Activated CD4-positive, alpha-beta T cell treated with anti-CD3 and anti-CD28 coated beads, Interleukin-2, Interleukin-4, amounts not matched to agents 100 ng/mL and 50 ng/mL, durations not matched to agents 16 hours and 8 hours (primary cell): ENCODE measurements at regions not wholly inside any gene's neighbourhood (a gene's known extent, or its start where the extent isn't known, plus 50 kb on each side); places are given as distances from the start of the nearest gene placed in this dataset.
"Not testable (repeated sequence)": the region's sequence is repeated elsewhere in the genome, so short reads cannot be mapped to it uniquely, and the experiment has no call there.

Source experiments
- DNase-seq: peaks from one replicate; pipeline ENCODE4 v3.0.0-alpha.2; 2020; ENCODE audit warnings: low spot score

DNA sequence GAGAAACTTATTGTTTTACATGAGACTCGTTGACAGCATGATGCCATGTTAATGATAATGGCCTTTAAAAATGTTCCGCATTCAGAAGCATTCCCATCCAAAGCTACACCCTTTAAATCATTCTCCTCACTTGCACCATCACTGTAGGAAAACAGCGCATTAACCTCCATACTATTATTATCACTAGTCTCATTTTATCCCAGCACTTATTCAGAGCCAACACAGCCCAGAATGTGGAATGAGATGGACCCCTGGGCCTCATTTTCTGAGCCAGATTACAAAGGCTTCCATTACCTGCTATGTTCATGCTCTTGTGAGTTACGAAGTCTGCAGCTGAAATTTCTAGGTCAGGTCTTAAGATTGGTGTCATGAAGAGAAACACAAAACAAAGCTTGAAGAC, 159.4 kb downstream of the HS3ST3A1 start:
- no peak for DNase-seq

DNA sequence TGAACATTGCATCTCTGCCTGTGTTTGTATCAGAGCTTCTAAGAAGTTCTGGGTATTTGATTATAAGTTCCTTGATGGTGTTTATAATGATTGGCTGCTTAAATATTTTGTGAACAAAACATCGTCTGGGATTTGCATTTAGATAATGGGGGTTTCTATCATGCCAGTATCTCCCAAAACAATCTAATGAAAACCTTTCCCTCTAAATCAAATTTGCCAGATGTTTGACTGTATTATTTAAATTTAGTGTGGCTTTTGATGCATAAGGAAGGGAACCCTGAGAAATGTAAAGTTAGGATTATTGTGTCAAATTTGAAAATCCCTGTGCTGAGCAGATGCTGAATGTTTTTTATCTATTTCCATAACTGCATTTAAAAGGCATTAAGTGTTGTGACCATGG, 159.9 kb downstream of the HS3ST3A1 start:
- DNase-seq = no peak

DNA sequence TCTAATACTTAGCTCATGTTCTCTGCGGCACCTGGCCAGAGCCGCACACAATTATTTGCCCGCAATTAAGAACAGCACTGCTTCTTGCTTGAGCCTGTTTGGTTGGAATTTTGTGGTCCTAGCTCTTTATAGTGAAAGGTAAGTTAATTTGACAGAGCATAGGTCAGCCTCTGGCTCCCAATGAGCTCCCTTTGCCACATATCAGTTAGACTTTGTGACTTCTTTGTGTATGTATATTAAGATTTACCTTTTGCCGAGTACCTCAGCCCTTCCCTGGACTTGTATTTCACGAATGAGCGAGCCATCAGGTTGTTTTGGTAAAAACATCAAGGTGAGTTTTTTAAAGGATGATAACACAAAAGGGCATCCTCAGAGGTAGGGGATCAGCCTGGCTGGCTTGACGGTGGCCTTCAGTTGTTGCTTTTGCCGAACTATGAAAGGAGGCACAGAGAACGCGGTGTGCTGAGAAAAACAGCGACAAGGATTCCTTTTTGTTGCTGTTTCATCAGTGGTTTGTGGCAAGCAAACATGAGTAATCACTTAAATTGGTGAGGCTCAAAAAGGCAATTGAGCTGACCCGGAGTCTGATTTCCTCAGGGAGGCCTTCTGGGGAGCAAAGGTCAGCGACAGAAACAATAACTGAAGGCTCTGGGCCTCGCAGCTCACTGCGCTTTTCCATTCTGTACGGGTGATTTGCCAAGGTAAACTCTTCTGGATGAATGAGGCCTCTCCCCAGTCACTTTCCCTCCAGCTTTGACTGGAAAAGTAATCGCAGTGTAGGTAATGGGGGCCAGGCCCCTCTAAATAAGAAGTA, 163.6 kb downstream of the HS3ST3A1 start:
- DNase-seq = no peak

DNA sequence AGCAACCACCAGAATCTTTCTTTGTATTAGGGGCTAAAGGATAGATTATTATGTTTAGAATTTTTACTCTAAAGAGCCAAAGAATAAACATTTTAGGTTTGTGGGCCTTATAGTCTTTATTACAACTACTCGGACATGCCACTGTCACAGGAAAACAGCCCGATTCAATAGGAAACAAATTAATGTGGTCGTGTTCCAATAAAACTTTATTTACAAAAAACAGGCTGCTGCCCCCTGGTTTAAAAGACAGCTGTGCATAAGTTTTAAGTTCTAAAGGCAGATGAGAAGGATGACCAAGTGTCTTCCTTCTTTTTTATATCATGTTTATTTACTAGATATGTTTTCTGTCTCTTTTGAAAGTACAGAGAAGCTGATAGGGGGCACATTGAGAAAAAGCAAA, 166.5 kb downstream of the HS3ST3A1 start:
- DNase-seq = no peak

DNA sequence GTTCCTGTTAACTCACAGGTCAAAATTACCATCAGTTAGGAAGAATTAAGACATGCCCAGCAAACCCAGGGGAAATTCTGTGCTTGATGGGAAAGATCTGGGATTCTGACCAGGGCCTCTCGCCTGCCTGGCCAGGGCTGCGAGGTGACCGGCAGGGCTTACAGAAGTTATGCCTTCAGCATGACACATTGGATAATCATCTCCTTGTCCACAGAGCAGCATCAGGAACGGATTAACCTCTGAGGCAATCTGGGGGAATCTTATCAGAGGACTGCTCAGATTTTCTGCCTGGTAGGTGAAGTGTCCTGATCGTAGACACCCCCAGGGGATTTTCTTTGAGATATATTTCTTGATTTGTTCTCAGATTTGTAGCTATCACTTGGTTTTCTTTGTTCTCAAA, 172.5 kb downstream of the HS3ST3A1 start:
- no peak for DNase-seq

DNA sequence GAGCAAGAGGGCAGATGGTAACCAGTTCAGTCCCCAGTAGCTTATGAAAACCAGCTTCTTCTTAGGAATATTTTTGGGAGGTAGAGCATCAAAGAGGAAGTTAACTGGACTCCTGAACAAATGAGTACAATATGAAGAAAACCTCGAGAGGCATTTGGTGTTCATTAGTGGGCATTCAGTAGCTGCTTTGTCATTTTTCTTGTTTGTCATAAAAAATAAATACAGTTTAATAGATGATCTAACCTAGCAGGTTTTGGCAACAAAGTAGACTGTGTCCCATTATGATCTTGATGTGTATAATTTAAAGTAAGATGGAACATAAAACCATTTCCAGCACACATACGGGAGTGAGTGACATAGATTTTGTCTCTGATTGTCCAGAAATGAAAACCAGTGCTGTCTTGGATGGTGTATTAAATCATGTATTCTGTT, 173.1 kb downstream of the HS3ST3A1 start:
- DNase-seq = no peak

DNA sequence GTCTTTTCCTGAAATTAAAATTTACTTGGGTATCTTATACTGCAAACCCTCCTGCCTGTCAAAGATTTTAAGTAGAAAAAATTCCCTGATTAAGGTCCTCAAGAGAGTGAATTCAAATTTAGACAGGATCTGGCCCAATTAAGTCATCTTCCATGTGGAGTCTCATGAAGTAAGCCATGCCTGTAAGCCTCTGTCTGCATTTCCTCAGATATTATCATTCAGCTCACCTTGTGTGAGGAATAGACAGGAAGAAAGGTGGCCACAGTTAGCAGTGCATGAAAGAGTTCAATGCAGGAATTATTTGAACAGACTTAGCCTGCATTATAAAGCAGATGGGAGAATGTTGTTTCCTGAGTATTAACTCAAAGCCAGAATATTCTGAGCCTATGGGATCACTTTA, 174.7 kb downstream of the HS3ST3A1 start:
- DNase-seq = no peak

DNA sequence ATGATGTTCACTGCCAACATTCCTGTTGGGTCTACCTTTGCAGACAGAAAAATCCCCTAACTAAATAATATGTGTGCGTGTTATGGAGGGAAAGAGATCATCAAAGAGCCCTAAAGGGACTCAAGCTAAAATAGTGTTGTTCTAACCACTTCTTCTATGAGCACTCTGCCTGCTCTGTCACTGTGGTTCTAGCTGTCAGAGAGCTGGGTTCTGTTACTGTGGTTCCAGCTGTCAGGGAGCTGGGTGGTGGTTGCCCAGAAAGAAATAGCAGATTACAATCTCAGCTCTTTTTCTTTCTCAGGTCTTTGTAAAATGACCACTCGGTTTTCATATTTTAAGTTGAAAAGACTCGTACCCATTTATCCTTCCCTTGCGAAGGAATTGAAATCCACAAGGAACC, 176.3 kb downstream of the HS3ST3A1 start:
- no peak for DNase-seq

DNA sequence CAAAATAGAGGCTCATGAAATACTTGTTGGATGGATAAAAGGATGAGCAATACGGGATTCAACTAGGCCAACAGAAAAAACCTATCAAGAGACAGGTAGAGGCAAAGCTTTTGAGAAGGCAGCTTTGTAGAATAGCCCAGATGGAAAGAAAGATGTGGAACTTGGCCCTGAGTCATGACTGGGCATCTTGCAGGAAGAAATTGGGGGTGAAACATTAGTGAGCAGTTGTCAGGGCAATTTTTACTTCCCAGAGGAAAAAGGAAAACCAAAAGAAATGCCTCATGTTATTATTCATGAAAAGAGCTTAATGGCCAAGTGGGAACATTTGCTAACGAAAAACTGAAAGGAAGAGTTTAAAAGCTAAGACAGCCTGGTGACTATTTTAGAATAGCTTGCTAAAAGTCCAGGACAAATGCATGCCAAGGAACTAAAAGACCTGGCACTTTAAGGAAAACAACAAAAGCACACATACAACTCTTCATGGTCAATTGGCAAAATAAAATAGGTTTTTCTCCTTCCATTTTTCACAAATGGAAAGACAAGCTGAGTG, 180.1 kb downstream of the HS3ST3A1 start:
- no peak for DNase-seq

DNA sequence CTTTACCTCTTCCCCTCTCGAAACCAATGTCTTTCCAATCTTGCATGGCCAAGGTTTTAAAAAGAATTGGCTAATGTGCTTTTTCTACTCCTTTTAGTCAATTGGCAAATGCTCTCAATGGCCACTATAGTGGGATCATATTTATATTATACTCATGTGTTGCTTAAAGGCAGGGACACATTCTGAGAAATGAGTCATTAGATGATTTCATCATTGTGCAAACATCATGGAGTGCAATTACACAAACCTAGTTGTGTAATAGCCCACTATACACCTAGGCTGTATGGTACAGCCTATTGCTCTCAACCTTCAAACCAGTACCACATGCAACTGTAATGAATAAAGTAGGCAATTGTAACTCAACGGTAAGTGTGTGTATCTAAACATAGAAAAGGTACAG, 180.9 kb downstream of the HS3ST3A1 start:
- DNase-seq = no peak

DNA sequence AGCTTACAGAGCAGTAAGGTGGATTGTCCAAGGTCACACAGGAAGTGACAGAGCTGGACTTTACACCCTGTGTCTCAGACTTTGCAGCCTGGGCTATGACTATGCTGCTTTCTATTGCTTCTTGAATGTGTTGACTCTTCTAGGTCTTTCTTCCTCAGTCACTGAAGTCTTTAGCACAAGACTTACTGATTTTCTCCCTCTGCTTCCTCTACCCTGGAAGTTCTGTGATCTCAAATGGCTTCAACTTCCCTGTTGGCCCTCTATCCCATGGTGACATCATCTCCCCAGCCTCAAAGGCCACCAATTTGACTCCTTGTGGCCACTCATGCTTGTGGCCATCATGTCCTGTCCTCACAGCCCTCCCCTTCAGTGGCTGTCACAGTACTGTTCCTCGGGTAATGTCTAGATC, 181.3 kb downstream of the HS3ST3A1 start:
- no peak for DNase-seq

DNA sequence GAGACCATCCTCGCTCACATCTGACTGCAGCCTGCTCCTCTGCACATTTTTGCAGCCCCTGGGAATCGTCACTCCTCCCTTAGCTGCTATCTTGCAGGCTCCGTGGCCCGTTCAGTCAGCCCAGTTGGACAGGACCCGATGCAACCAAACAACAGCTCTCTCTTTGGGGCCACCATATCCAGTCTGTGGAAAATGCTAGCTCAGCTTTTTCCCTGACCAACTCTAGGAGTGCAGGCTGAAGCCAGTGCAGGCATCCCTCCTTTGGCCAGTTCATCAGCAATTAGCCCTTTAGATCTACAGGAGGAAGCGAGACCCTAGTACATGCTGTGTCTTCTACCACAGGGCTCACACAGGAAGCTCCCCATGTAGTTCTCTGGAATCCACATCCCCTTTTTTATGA, 182.1 kb downstream of the HS3ST3A1 start:
- DNase-seq = no peak

DNA sequence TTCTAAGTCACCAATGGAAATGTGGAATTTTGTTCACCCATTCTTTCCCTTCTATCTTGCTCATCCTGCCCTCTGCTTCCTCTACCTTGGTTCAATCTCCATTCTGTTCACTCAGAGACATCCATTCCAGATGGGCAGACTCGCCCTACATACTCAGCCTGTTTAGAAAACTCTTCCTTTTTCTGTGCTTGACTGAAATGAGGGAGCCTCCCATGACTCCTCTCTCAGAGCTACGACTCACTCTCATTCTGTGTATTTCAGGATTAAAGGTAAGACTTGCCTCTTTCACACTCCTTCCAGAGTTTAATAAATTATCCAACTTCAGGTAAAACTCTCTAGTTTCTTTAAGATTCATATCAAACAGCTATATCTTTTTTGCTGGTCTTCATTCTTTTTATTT, 182.8 kb downstream of the HS3ST3A1 start:
- no peak for DNase-seq

DNA sequence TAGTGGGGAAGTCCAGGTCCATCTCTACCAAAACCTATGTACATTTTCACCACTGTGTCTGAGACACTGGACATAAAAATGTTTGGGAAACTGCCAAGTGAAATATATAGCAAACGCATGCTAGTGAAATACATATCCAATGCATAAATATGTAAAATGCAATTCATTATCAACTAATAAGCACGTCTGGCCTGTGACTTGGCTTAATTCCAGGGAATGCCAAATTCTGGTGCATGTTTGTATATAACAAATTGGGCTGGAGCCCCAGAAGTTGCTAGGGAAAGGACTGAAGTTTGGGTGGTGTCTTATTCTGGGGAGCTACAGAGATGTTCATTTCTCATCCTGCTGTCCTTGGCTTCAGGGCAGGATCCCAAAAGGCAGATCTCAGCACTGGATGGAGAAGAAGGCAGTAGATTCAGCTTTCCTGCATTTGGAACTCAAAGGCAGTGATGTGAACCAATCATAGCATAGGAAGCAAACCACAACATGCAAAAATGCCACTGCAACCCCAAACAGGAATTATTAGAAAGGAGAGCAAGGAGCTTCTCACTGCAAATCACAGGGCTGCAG, 184.3 kb downstream of the HS3ST3A1 start:
- DNase-seq = no peak

DNA sequence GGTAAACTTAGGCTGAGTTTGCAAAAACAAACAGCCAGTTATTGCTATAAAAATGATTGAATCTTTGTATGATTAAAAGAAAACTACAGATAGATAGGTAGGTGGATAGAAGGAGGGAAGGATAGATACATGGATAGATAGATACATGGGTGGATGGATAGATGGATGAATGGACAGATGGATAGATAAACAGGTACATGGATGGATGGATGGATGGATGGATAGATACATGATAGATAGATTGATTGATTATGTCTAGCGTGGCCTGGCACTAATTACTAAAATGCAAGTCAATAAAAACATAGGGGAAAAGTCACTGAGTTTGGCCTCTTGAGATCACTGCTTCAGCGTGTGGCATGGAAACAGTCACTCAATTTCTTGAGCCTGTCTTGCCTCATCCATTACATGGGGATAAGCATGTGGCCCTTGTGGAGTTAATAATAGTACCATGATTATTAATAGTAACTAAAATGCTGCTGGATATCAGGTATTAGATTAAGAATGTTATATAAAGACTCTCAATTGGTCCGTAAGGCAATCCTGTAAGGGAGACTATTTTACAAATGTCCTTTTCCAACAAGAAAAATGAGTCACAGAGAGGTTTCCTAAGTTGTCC, 184.9 kb downstream of the HS3ST3A1 start:
- DNase-seq = no peak

DNA sequence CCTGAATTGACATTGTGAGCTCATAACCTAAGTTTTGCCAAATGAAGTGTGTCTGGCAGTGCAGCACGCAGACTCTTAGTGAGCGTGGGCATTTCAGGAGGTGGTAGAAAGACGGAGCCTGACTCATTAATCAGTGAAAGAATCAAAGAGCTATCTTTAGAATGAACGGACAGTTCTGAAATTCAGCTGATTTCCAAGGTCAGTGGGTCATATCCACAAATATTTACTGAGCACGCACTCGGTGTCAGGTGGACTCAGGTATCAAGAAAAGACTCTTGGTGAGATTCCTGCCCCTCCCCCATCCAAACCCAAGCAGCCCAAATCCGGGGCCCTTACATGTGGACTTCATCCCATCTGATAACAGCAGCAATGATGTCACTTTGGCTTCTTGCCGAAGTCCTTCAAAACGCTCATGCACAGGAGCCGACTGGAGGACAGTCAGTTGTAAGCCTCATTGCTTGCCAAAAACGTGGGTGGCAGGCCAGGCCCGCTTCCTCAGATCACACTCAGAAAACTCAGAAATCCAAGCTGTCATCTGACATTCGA, 185.8 kb downstream of the HS3ST3A1 start:
- no peak for DNase-seq

DNA sequence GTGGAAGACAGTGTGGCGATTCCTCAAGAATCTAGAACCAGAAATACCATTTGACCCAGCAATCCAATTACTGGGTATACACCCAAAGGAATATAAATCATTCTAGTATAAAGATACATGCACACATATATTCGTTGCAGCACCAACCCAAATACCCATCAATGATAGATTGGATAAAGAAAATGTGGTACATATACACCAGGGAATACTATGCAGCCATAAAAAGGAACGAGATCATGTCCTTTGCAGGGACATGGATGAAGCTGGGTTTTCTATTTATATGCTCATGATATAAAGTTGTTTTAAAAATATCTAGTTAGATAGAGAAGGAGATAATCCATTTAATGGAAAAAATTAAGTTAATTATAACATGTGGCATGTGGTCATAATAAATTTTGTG, 186.5 kb downstream of the HS3ST3A1 start:
- not testable (repeated sequence) for DNase-seq

DNA sequence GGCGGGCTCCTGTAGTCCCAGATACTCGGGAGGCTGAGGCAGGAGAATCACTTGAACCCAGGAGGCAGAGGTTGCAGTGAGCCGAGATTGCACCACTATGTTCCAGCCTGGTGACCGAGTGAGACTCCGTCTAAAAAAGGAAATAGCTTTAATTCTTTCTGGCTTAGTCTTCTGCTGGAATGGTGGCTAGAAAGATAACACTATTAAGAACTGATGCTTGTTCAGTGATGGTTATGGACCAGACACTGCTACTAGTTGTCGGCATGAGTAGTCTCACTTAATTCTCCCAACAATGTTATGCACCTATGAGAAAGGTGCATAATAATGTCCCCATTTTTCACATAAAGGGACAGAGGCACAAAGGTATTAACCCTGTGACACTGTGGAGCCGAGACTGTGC, 188.7 kb downstream of the HS3ST3A1 start:
- no peak for DNase-seq

DNA sequence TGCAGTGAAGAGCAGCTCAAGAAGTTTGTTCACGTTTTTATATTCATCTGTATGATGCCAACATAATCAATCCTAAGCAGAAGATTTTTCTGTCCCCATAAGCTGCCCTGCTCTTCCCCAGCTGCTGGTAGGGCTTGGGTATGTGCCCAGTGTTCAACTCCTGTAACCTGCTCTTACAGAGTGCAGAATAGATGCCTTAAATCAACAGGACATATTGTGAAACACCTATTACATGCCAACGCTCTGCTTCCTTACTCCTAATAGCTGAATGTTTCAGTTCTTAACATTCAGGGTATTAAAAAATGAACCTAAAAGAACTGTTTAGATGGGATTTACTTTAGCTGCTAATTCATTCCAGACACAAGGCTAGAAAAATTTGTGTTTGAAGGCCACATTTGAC, 190.9 kb downstream of the HS3ST3A1 start:
- DNase-seq = no peak

DNA sequence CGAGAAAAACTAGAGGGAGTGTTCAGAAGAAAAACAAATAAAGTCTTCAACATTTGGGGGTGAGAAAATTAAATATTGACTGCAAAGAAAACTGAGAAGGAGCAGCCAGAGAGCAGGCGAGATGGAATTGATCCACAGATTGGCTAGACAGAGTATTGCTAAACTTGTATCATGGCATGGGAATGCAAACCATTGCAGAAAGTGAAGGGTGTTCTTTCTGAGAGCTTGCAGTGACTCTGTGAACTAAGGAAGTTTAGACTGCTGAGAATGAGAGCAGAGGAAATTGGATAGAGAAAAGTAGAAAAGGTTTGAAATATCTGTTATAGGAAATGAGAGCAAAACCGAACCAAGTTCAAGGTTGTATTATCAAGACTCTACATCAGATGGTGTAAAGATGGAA, 191.5 kb downstream of the HS3ST3A1 start:
- DNase-seq = no peak

DNA sequence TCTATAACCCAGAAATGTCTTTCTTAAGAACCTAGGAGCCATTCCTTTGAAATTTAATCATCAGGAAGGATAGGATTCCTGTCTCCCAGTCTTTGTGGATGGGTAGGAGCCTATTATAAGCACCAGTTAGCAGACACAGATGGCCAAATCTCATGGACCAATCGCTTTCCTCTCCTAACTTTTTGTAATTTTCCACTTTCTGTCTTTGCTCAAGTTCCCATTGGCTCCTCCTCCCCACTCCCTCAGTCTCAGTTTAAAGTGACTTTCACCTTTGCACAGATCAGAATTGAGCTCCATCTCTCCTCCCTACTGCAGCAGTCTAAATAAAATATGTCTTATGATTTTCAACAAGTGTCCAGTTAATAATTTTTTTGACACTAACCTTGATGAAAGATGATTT, 192.3 kb downstream of the HS3ST3A1 start:
- no peak for DNase-seq

DNA sequence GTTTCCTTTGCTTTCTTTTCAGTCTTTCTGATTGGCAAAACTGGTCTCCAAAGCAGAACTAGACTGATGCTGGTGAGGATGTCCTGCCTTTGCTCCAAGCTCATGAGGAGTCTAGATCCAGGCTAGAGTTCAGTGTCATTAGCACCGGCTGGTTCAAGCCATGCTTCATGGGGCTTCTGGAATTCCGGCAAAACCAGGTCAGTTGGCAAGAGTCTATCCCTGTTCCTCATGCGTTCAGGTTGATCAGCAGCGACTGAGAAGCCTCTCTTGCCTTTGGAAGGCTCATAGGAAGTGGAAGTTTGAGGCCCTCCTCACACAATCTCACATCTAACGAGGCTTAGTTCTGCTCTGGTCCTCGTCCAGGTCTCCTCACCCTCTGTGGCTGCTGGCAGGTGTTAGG, 194.3 kb downstream of the HS3ST3A1 start:
- no peak for DNase-seq

DNA sequence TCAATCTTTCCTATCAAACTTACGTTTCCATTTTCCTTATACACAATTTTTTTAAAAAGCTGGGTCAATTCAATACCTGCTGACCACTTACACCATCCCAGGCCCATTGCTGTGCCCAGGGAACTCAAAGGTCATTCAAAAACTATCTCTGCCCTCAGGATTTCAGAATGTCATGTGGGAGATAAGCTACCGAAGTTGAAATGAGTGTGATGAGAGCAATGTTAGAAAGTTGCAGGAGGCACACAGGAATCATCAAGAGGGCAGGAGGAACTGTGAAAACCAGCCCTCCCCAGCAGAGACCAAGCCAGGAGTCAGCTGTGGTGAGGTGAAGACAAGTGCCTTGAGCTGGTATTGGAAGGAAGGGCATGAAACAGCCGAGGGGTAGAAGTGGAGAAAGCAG, 195.9 kb downstream of the HS3ST3A1 start:
- no peak for DNase-seq
